ENCODE measurements at regions not wholly inside any gene's neighbourhood (a gene's known extent, or its start where the extent isn't known, plus 50 kb on each side); places are given as distances from the start of the nearest gene placed in this dataset.

DNA sequence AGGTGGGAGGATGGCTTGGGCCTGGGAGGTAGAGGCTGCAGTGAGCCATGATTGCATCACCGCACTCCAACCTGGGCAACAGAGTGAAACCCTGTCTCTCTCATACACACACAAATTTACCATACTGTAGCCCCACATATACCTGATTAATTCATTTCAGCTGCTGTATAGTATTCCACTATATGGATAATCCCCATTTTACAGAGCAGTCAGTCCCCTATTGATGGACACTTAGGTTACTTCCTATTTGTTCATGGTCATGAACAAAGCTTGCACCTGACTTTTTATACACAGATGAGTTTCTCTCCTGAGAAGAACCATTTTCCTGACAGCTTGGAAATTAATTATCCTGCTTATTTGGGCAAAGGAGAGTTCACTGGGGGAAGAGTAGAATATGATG is 59.2 kb downstream of the EMX2 start:
- H3K4me3 ChIP-seq (ENCODE audit: insufficient read depth, low read depth, low read length), result no peak overlapping the region
- no peaks in the 10 kb centered on the region for H3K36me3 ChIP-seq (replicated peaks; ENCODE audit: control insufficient read depth, insufficient read depth, low read length)
- no peak for DNase-seq
- H3K27me3 ChIP-seq (ENCODE audit: control insufficient read depth, insufficient read depth, low read length), result no peaks in the 10 kb centered on the region

GRCh38 chr10:117603081-117603480 is 60.5 kb downstream of the EMX2 start:
- no peak for DNase-seq
- H3K36me3 ChIP-seq (replicated peaks; ENCODE audit: control insufficient read depth, insufficient read depth, low read length), result no peaks in the 10 kb centered on the region
- H3K27me3 ChIP-seq (ENCODE audit: control insufficient read depth, insufficient read depth, low read length), result no peaks in the 10 kb centered on the region
- no peak overlapping the region for H3K4me3 ChIP-seq (ENCODE audit: insufficient read depth, low read depth, low read length)

DNA sequence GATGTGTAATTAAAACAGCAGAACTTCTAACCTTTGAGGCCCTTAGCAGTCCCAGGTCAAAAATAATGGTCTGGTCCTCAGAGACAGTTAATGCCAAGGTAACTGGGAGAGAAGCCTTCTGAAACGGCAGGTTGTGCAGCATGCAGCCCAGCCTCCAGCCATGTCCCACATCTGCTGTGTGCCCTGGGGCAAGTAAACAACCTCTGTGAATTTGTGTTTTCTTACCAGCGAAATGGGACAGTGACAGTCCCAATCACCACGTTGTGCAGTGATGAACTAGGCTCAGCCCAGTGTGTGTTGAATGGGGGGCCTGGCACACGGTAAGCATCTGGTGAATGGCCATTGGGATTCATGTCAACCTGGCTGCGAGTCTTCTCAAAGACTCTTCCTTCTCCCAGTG is 61.2 kb downstream of the EMX2 start:
- Histone ChIP-seq H3K4me3 (ENCODE audit: insufficient read depth, low read depth, low read length) (no peak overlapping the region), H3K36me3 (replicated peaks; ENCODE audit: control insufficient read depth, insufficient read depth, low read length) (no peaks in the 10 kb centered on the region), H3K27me3 (ENCODE audit: control insufficient read depth, insufficient read depth, low read length) (no peaks in the 10 kb centered on the region)
- no peak for DNase-seq

DNA sequence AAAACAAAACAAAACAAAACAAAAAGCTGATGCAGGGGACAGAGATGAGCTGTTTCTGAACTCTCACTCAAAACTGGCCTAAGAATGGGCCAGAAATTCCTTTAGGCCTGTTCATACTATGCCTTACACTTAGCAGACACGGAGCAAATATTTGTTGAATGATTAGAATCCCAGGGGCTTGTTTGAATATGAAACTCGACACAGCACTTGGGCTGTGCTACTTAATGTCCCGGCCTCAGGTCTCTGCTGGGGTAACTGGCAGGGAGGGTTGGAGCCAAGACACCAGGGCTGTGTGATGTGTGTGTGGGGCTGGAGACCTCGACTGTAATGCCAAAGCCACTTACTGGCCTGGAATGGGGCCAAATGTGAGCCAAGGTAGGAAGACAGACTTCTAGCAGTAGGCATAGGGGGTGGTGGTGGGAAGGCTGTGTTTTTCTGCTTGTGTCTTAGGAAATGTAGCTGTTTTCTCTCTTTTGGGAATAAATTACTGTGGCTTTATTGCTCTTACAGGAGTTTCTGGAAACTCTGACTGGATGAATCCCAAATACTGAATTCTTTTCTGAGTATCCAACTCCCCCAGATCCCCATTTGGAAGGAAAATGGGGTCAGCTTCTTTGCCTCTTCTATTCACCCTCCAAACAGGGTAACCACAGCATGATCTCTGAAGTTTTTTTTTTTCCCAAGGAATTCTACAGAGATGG is 66.7 kb downstream of the EMX2 start:
- no peaks in the 10 kb centered on the region for H3K27me3 ChIP-seq (ENCODE audit: control insufficient read depth, insufficient read depth, low read length)
- H3K4me3 ChIP-seq (ENCODE audit: insufficient read depth, low read depth, low read length), result no peak overlapping the region
- DNase-seq, result no peak
- H3K36me3 ChIP-seq (replicated peaks; ENCODE audit: control insufficient read depth, insufficient read depth, low read length), result no peaks in the 10 kb centered on the region

GRCh38 chr10:117609796-117610170 is 67.2 kb downstream of the EMX2 start:
- H3K4me3 ChIP-seq (ENCODE audit: insufficient read depth, low read depth, low read length), result no peak overlapping the region
- no peaks in the 10 kb centered on the region for H3K27me3 ChIP-seq (ENCODE audit: control insufficient read depth, insufficient read depth, low read length)
- H3K36me3 ChIP-seq (replicated peaks; ENCODE audit: control insufficient read depth, insufficient read depth, low read length), result no peaks in the 10 kb centered on the region
- no peak for DNase-seq

DNA sequence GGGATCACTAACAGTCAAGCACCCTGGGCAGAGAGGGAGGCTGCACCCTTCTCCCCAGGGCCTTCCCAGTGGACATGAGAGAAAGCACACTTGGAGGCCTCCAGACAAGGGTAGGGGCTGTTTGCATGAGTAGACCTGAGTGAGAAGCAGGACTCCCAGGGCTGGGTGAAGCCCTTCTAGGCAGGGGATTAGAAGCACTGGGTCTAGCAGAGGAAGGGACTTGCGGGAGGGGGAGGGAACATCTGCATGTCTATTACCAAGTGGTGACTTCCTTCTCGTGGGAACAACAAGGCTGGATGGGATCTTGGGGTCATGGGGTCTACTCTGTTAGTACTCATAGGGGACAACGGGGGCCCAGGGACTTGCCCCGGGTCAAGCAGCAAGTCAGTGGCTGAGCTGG is 67.8 kb downstream of the EMX2 start:
- no peak overlapping the region for H3K4me3 ChIP-seq (ENCODE audit: insufficient read depth, low read depth, low read length)
- no peaks in the 10 kb centered on the region for H3K36me3 ChIP-seq (replicated peaks; ENCODE audit: control insufficient read depth, insufficient read depth, low read length)
- H3K27me3 ChIP-seq (ENCODE audit: control insufficient read depth, insufficient read depth, low read length), result no peaks in the 10 kb centered on the region
- DNase-seq, result peak; percentile 35

- Histone ChIP-seq H3K27me3 (ENCODE audit: control insufficient read depth, insufficient read depth, low read length) (no peaks in the 10 kb centered on the region), H3K4me3 (ENCODE audit: insufficient read depth, low read depth, low read length) (no peak overlapping the region), H3K36me3 (replicated peaks; ENCODE audit: control insufficient read depth, insufficient read depth, low read length) (no peaks in the 10 kb centered on the region)
- no peak for DNase-seq
Measured at GRCh38 chr10:117612113-117612512, 69.6 kb downstream of the EMX2 start.

- no peaks in the 10 kb centered on the region for H3K36me3 ChIP-seq (replicated peaks; ENCODE audit: control insufficient read depth, insufficient read depth, low read length)
Measured at GRCh38 chr10:117615649-117616048, 73.1 kb downstream of the EMX2 start.

GRCh38 chr10:117616179-117616578 is 73.6 kb downstream of the EMX2 start:
- Histone ChIP-seq H3K27me3 (ENCODE audit: control insufficient read depth, insufficient read depth, low read length) (no peaks in the 10 kb centered on the region), H3K4me3 (ENCODE audit: insufficient read depth, low read depth, low read length) (no peak overlapping the region), H3K36me3 (replicated peaks; ENCODE audit: control insufficient read depth, insufficient read depth, low read length) (no peaks in the 10 kb centered on the region)
- no peak for DNase-seq

More at GRCh38 chr10:117615649-117616048, 73.1 kb downstream of the EMX2 start:
- no peaks in the 10 kb centered on the region for H3K27me3 ChIP-seq (ENCODE audit: control insufficient read depth, insufficient read depth, low read length)
- H3K4me3 ChIP-seq (ENCODE audit: insufficient read depth, low read depth, low read length), result no peak overlapping the region
- DNase-seq, result no peak

GRCh38 chr10:117617086-117617485 is 74.5 kb downstream of the EMX2 start:
- Histone ChIP-seq H3K36me3 (replicated peaks; ENCODE audit: control insufficient read depth, insufficient read depth, low read length) (no peaks in the 10 kb centered on the region), H3K4me3 (ENCODE audit: insufficient read depth, low read depth, low read length) (no peak overlapping the region), H3K27me3 (ENCODE audit: control insufficient read depth, insufficient read depth, low read length) (no peaks in the 10 kb centered on the region)
- DNase-seq, result no peak

DNA sequence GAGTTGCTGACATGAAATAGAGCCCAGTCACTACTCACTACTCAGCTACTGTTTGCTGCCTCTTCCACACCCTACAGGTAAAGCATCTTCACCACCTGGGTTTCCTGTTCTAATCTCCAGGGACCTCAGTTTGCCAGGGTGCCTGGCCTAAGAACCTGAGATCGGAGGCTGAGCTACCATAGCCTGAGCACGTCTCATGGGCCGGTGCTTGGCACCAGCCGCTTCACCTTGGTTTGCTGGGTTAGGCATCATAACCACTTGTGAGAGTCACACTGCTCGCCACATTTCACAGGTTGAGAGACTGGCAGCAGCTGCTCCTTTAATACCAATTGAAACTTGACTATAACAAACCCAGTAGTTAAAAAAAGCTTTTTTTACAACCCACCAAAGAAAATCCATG is 75.1 kb downstream of the EMX2 start:
- H3K27me3 ChIP-seq (ENCODE audit: control insufficient read depth, insufficient read depth, low read length), result no peaks in the 10 kb centered on the region
- no peak for DNase-seq

DNA sequence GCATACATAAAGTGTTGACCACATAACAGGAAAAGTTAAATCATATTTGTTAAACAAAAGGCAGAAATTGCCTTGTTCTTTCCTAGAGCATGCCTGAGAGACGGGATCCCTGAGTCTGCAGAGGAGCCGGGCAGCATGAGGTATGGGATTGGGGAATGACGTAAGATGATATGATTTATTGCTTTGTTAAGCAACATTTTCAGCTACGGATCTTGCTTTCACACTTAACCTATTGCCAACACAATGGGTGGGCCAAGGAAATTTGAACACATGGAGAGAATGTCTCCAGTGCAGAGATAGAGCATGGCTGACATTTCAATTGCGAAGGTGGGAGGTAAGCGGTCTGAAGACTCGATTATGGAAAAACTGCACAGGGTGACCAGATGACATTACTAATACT is 76.7 kb downstream of the EMX2 start:
- no peak for DNase-seq
- Histone ChIP-seq H3K4me3 (ENCODE audit: insufficient read depth, low read depth, low read length) (no peak overlapping the region), H3K27me3 (ENCODE audit: control insufficient read depth, insufficient read depth, low read length) (no peaks in the 10 kb centered on the region), H3K36me3 (replicated peaks; ENCODE audit: control insufficient read depth, insufficient read depth, low read length) (no peaks in the 10 kb centered on the region)

More for the DNA sequence above, 75.1 kb downstream of the EMX2 start:
- H3K4me3 ChIP-seq (ENCODE audit: insufficient read depth, low read depth, low read length), result no peak overlapping the region
- no peaks in the 10 kb centered on the region for H3K36me3 ChIP-seq (replicated peaks; ENCODE audit: control insufficient read depth, insufficient read depth, low read length)

GRCh38 chr10:117619707-117620405 is 77.3 kb downstream of the EMX2 start:
- Histone ChIP-seq H3K36me3 (replicated peaks; ENCODE audit: control insufficient read depth, insufficient read depth, low read length) (no peaks in the 10 kb centered on the region), H3K27me3 (ENCODE audit: control insufficient read depth, insufficient read depth, low read length) (no peaks in the 10 kb centered on the region), H3K4me3 (ENCODE audit: insufficient read depth, low read depth, low read length) (no peak overlapping the region)
- DNase-seq, result no peak

- no peaks in the 10 kb centered on the region for H3K36me3 ChIP-seq (replicated peaks; ENCODE audit: control insufficient read depth, insufficient read depth, low read length)
- H3K4me3 ChIP-seq (ENCODE audit: insufficient read depth, low read depth, low read length), result no peak overlapping the region
- no peak for DNase-seq
- H3K27me3 ChIP-seq (ENCODE audit: control insufficient read depth, insufficient read depth, low read length), result no peaks in the 10 kb centered on the region
Measured at GRCh38 chr10:117621196-117621595, 78.7 kb downstream of the EMX2 start.

DNA sequence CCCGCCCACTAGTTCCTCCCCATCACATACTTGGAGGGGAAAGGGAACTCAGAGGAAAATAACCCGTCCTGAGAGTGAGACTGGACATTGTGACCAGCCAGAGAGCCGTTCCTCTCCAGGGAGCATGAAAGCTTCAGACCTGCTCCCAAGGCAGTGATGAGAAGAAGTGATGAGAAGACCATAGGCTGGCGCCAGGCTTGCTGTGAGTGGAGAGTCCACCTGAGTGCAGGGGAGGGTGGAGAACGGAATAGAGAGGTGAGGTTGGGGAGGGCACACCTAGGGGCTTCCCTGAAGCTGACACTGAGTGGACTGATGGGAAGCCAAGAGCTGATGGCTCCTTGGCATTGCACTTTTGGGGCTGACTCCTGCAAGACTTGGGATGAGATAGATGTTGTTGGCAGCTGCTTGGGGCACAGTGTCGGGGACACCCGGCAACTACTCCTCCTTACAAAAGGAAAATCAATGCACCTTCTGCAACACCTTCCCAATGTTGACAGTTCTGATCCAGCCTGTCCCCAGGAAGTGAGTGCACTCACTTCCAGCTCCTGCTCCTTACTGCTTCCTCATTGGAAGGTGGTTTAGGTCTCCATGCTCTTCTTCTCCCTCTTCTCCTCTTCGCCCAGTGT is 79.4 kb downstream of the EMX2 start:
- no peaks in the 10 kb centered on the region for H3K27me3 ChIP-seq (ENCODE audit: control insufficient read depth, insufficient read depth, low read length)
- no peaks in the 10 kb centered on the region for H3K36me3 ChIP-seq (replicated peaks; ENCODE audit: control insufficient read depth, insufficient read depth, low read length)
- no peak for DNase-seq
- no peak overlapping the region for H3K4me3 ChIP-seq (ENCODE audit: insufficient read depth, low read depth, low read length)

Measured in H7 (cell line).